Thyroid gland (tissue), 4 donors: ENCODE measurements at regions not wholly inside any gene's neighbourhood (a gene's known extent, or its start where the extent isn't known, plus 50 kb on each side); places are given as distances from the start of the nearest gene placed in this dataset.
"Not testable (repeated sequence)": the region's sequence is repeated elsewhere in the genome, so short reads cannot be mapped to it uniquely, and the experiment has no call there.

ENCODE experiments used
- CTCF ChIP-seq, 6 experiments: fragments of 200-600 bp in 3 of 6; fragments of 450-650 bp in 3 of 6; sonication (generic) in 3 of 6; IDR thresholded peaks; one replicate each; pipeline ENCODE4 v1.5.1; 2016 to 2019; ENCODE audit warnings: antibody characterized with exemption in 6 of 6, mild to moderate bottlenecking in 2 of 6, inconsistent platforms in 1 of 6, moderate library complexity in 1 of 6
- POLR2A ChIP-seq, 2 donors: fragments of 450-650 bp; IDR thresholded peaks; one replicate each; pipeline ENCODE4 v1.6.1; 2017; ENCODE audit warnings: antibody characterized with exemption in 2 of 2, mild to moderate bottlenecking in 2 of 2, moderate library complexity in 1 of 2

- not testable (repeated sequence) for TF ChIP-seq CTCF, POLR2A (IDR thresholded peaks at IDR 0.05)
Observed at GRCh38 chr4:9556076-9556475, 111.9 kb downstream of the DEFB131A start.
